Right renal cortex interstitium (tissue), 3 donors: ENCODE measurements at regions not wholly inside any gene's neighbourhood (a gene's known extent, or its start where the extent isn't known, plus 50 kb on each side); places are given as distances from the start of the nearest gene placed in this dataset.
"Not testable (repeated sequence)": the region's sequence is repeated elsewhere in the genome, so short reads cannot be mapped to it uniquely, and the experiment has no call there.

ENCODE experiments used
- DNase-seq, 3 donors: peaks; one replicate each; pipeline ENCODE4 v3.0.0-alpha.2; 2013; ENCODE audit warnings: low read depth in 3 of 3, low spot score in 2 of 3

GRCh38 chr10:120748519-120748918, 102.6 kb upstream of the WDR11 start:
- DNase-seq: no peak

GRCh38 chr10:120749072-120749471, 102.1 kb upstream of the WDR11 start:
- no peak for DNase-seq

GRCh38 chr10:120749856-120750566, 101.2 kb upstream of the WDR11 start:
- DNase-seq: no peak

GRCh38 chr10:120755771-120756170, 95.4 kb upstream of the WDR11 start:
- DNase-seq: no peak

- DNase-seq: no peak
Measured at GRCh38 chr10:120760253-120760652, 90.9 kb upstream of the WDR11 start.

GRCh38 chr10:120761951-120762350, 89.2 kb upstream of the WDR11 start:
- DNase-seq: no peak

- no peak for DNase-seq
Measured at GRCh38 chr10:120765226-120765803, 85.8 kb upstream of the WDR11 start.

- DNase-seq: no peak
Measured at GRCh38 chr10:120768227-120768626, 82.9 kb upstream of the WDR11 start.

GRCh38 chr10:120770496-120770895, 80.7 kb upstream of the WDR11 start:
- no peak for DNase-seq

GRCh38 chr10:120776442-120776841, 74.7 kb upstream of the WDR11 start:
- no peak for DNase-seq

- DNase-seq: no peak
Measured at GRCh38 chr10:120782336-120782735, 68.8 kb upstream of the WDR11 start.

- DNase-seq: no peak
Measured at GRCh38 chr10:120783098-120783497, 68.1 kb upstream of the WDR11 start.

GRCh38 chr10:120783867-120784266, 67.3 kb upstream of the WDR11 start:
- no peak for DNase-seq

- no peak for DNase-seq
Measured at GRCh38 chr10:120788771-120789170, 62.4 kb upstream of the WDR11 start.

GRCh38 chr10:120789303-120790203, 61.6 kb upstream of the WDR11 start:
- DNase-seq: no peak

GRCh38 chr10:120791316-120791715, 59.8 kb upstream of the WDR11 start:
- DNase-seq: no peak

GRCh38 chr10:120793088-120793487, 58.1 kb upstream of the WDR11 start:
- no peak for DNase-seq

GRCh38 chr10:120794390-120794789, 56.8 kb upstream of the WDR11 start:
- DNase-seq: no peak

- DNase-seq: not testable (repeated sequence)
Measured at GRCh38 chr10:120798276-120798675, 52.9 kb upstream of the WDR11 start.

GRCh38 chr10:120799849-120800248, 51.3 kb upstream of the WDR11 start:
- no peak for DNase-seq

GRCh38 chr10:120800528-120801323, 50.4 kb upstream of the WDR11 start:
- DNase-seq: no peak
